HEK293 (cell line): ENCODE measurements at regions not wholly inside any gene's neighbourhood (a gene's known extent, or its start where the extent isn't known, plus 50 kb on each side); places are given as distances from the start of the nearest gene placed in this dataset.

Source experiments
- CTCF ChIA-PET: fragments of 350-600 bp; formaldehyde crosslinking; extraction: SDS; loops from one replicate; lab custom pipeline; 2021; ENCODE audit warnings: antibody characterized with exemption; lab: Yijun Ruan, JAX
- POLR2A ChIA-PET: fragments of 300-600 bp; formaldehyde crosslinking; extraction: SDS; loops from one replicate; lab custom pipeline; 2020; ENCODE audit warnings: antibody characterized with exemption, inconsistent platforms; lab: Yijun Ruan, JAX
- H3K27ac ChIP-seq: fragments of 200-500 bp; sonication (Bioruptor generic); 2 replicates; pipeline ENCODE4 v1.5.1; 2014; ENCODE audit warnings: low read depth, low read length, control low read depth, inconsistent platforms; ENCODE audit errors: extremely low read depth
- H3K36me3 ChIP-seq, 2 experiments: fragments of 200-500 bp in 1 of 2; sonication (Bioruptor generic) in 1 of 2; 1 replicate in 1 of 2; 2 replicates in 1 of 2; pipeline ENCODE4 v1.5.1; 2014 to 2017; ENCODE audit warnings: inconsistent platforms in 2 of 2, low read length in 2 of 2; ENCODE audit not compliant: control insufficient read depth in 2 of 2, insufficient read depth in 1 of 2
- H3K4me1 ChIP-seq: fragments of 200-500 bp; sonication (Bioruptor generic); 2 replicates; pipeline ENCODE4 v1.5.1; 2014; ENCODE audit warnings: mild to moderate bottlenecking, low read length, inconsistent platforms; ENCODE audit not compliant: control insufficient read depth, insufficient read depth
- H3K4me3 ChIP-seq: 2 replicates; pipeline ENCODE4 v1.5.1; 2011; ENCODE audit warnings: low read depth, mild to moderate bottlenecking, control low read depth, low read length, moderate library complexity
- H3K9me3 ChIP-seq: fragments of 200-500 bp; sonication (Bioruptor generic); 2 replicates; pipeline ENCODE4 v1.5.1; 2014; ENCODE audit warnings: low read depth, low read length, inconsistent platforms; ENCODE audit not compliant: control insufficient read depth, insufficient read depth
- KLF16 ChIP-seq: fragments of 450-650 bp; formaldehyde crosslinking; IDR thresholded peaks from 2 replicates; pipeline ENCODE4 v1.5.1; 2017; ENCODE audit warnings: missing biosample characterization, missing genetic modification characterization
- REPIN1 ChIP-seq: fragments of 450-650 bp; formaldehyde crosslinking; IDR thresholded peaks from 2 replicates; pipeline ENCODE4 v1.5.1; 2017; ENCODE audit warnings: missing biosample characterization, missing genetic modification characterization, low read depth
- SCRT2 ChIP-seq: fragments of 450-650 bp; formaldehyde crosslinking; IDR thresholded peaks from 2 replicates; pipeline ENCODE4 v1.5.1; 2016; ENCODE audit warnings: missing biosample characterization, missing genetic modification characterization
- ZFP69B ChIP-seq: fragments of 450-650 bp; formaldehyde crosslinking; IDR thresholded peaks from 2 replicates; pipeline ENCODE4 v1.5.1; 2016; ENCODE audit warnings: missing biosample characterization, missing genetic modification characterization
- ZNF112 ChIP-seq: fragments of 450-650 bp; formaldehyde crosslinking; IDR thresholded peaks from 2 replicates; pipeline ENCODE4 v1.5.0; 2017; ENCODE audit warnings: missing biosample characterization, missing genetic modification characterization
- ZNF155 ChIP-seq: fragments of 450-650 bp; formaldehyde crosslinking; IDR thresholded peaks from 2 replicates; pipeline ENCODE4 v1.5.1; 2016; ENCODE audit warnings: missing biosample characterization, missing genetic modification characterization
- ZNF2 ChIP-seq: fragments of 450-650 bp; formaldehyde crosslinking; IDR thresholded peaks from 2 replicates; pipeline ENCODE4 v1.5.1; 2016; ENCODE audit warnings: missing biosample characterization, missing genetic modification characterization
- ZNF214 ChIP-seq: fragments of 450-650 bp; formaldehyde crosslinking; IDR thresholded peaks from 2 replicates; pipeline ENCODE4 v1.5.1; 2017; ENCODE audit warnings: missing biosample characterization, mild to moderate bottlenecking, missing genetic modification characterization, borderline replicate concordance
- ZNF239 ChIP-seq: fragments of 450-650 bp; formaldehyde crosslinking; IDR thresholded peaks from 2 replicates; pipeline ENCODE4 v1.5.1; 2016; ENCODE audit warnings: missing biosample characterization, missing genetic modification characterization
- ZNF350 ChIP-seq: fragments of 450-650 bp; formaldehyde crosslinking; IDR thresholded peaks from 2 replicates; pipeline ENCODE4 v1.5.0; 2017; ENCODE audit warnings: missing biosample characterization, mild to moderate bottlenecking, missing genetic modification characterization
- ZNF585B ChIP-seq: fragments of 450-650 bp; formaldehyde crosslinking; IDR thresholded peaks from 2 replicates; pipeline ENCODE4 v1.5.1; 2016; ENCODE audit warnings: missing biosample characterization, missing genetic modification characterization
- ZNF639 ChIP-seq: fragments of 450-650 bp; formaldehyde crosslinking; IDR thresholded peaks from 2 replicates; pipeline ENCODE4 v1.5.1; 2016; ENCODE audit warnings: missing biosample characterization, missing genetic modification characterization
- ZNF654 ChIP-seq: fragments of 450-650 bp; formaldehyde crosslinking; IDR thresholded peaks from 2 replicates; pipeline ENCODE4 v1.5.1; 2016; ENCODE audit warnings: low read depth, missing biosample characterization, missing genetic modification characterization
- ZNF677 ChIP-seq: fragments of 450-650 bp; IDR thresholded peaks from 2 replicates; pipeline ENCODE4 v1.5.0; 2018; ENCODE audit warnings: missing biosample characterization, mild to moderate bottlenecking, missing genetic modification characterization, moderate library complexity
- ZNF701 ChIP-seq: fragments of 450-650 bp; formaldehyde crosslinking; IDR thresholded peaks from 2 replicates; pipeline ENCODE4 v1.5.1; 2016; ENCODE audit warnings: missing biosample characterization, missing genetic modification characterization
- ZNF768 ChIP-seq: fragments of 450-650 bp; formaldehyde crosslinking; IDR thresholded peaks from 2 replicates; pipeline ENCODE4 v1.5.1; 2018; ENCODE audit warnings: missing biosample characterization, mild to moderate bottlenecking, missing genetic modification characterization
- ZNF776 ChIP-seq: fragments of 450-650 bp; formaldehyde crosslinking; IDR thresholded peaks from 2 replicates; pipeline ENCODE4 v1.5.0; 2017; ENCODE audit warnings: missing biosample characterization, missing genetic modification characterization, borderline replicate concordance
- ZSCAN16 ChIP-seq: fragments of 450-650 bp; formaldehyde crosslinking; IDR thresholded peaks from 2 replicates; pipeline ENCODE4 v1.5.1; 2016; ENCODE audit warnings: missing biosample characterization, missing genetic modification characterization
- ZSCAN23 ChIP-seq: fragments of 450-650 bp; formaldehyde crosslinking; IDR thresholded peaks from 2 replicates; pipeline ENCODE4 v1.5.1; 2016; ENCODE audit warnings: missing biosample characterization, missing genetic modification characterization
- TF ChIP-seq, protein P1 (sequence below): fragments of 450-650 bp; formaldehyde crosslinking; IDR thresholded peaks from 2 replicates; pipeline ENCODE4 v1.5.1; 2016; ENCODE audit warnings: missing biosample characterization, missing genetic modification characterization, borderline replicate concordance
- TF ChIP-seq, protein P2 (sequence below): fragments of 450-650 bp; formaldehyde crosslinking; IDR thresholded peaks from 2 replicates; pipeline ENCODE4 v1.5.1; 2016; ENCODE audit warnings: missing biosample characterization, missing genetic modification characterization
- TF ChIP-seq, protein P3 (sequence below): fragments of 450-650 bp; formaldehyde crosslinking; IDR thresholded peaks from 2 replicates; pipeline ENCODE4 v1.5.1; 2016; ENCODE audit warnings: missing biosample characterization, missing genetic modification characterization
- TF ChIP-seq, protein P4 (sequence below): fragments of 450-650 bp; formaldehyde crosslinking; IDR thresholded peaks from 2 replicates; pipeline ENCODE4 v1.5.1; 2016; ENCODE audit warnings: missing biosample characterization, missing genetic modification characterization

GRCh38 chr6:98092331-98092730, 742.0 kb upstream of the POU3F2 start (continued):
- no peak for TF ChIP-seq ZNF155 (tag by site-specific recombination)
- TF ChIP-seq, protein P1, sequence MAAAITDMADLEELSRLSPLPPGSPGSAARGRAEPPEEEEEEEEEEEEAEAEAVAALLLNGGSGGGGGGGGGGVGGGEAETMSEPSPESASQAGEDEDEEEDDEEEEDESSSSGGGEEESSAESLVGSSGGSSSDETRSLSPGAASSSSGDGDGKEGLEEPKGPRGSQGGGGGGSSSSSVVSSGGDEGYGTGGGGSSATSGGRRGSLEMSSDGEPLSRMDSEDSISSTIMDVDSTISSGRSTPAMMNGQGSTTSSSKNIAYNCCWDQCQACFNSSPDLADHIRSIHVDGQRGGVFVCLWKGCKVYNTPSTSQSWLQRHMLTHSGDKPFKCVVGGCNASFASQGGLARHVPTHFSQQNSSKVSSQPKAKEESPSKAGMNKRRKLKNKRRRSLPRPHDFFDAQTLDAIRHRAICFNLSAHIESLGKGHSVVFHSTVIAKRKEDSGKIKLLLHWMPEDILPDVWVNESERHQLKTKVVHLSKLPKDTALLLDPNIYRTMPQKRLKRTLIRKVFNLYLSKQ (tag by site-specific recombination), result no peak
- TF ChIP-seq ZNF585B (tag by site-specific recombination), result no peak
- no peak for TF ChIP-seq ZNF214 (tag by site-specific recombination)
- TF ChIP-seq ZSCAN16 (tag by site-specific recombination), result no peak
- no peak for TF ChIP-seq ZNF112
- no peak for TF ChIP-seq KLF16 (tag by site-specific recombination)
- no peak for TF ChIP-seq ZNF350 (tag by site-specific recombination)

DNA sequence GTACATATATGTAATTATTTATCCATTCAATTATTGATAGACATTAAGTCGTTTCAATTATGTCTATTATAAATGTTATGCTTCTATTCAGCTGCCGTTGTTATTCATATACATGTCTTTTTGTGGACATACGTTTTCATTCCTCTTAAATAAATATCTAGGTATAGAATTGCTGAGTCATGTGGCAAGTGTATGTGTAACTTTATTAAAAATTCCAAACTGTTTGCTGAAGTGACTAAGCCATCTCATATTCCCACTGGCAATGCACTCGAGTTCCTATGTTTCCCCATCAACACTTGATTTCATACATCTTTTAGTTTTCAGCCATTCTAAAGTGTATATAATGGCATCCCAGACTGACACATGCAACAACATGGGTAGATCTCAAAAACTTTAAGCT, 739.7 kb upstream of the POU3F2 start:
- Histone ChIP-seq H3K27ac (no peak overlapping the region), H3K4me1 (no peaks in the 10 kb centered on the region), H3K36me3 (no peaks in the 10 kb centered on the region), H3K4me3 (no peak overlapping the region), H3K9me3 (no peaks in the 10 kb centered on the region)
- ChIA-PET POLR2A (no interaction called here), CTCF (no interaction called here)
- TF ChIP-seq ZNF677 (tag by site-specific recombination) (no peak), ZSCAN23 (tag by site-specific recombination) (no peak), ZNF239 (tag by site-specific recombination) (no peak), ZNF639 (tag by site-specific recombination) (no peak), ZNF701 (tag by site-specific recombination) (no peak), ZNF2 (no peak)

GRCh38 chr6:98107801-98108200, 726.6 kb upstream of the POU3F2 start:
- Histone ChIP-seq H3K4me1 (no peaks in the 10 kb centered on the region), H3K36me3 (no peaks in the 10 kb centered on the region), H3K27ac (no peak overlapping the region), H3K9me3 (no peaks in the 10 kb centered on the region), H3K4me3 (no peak overlapping the region)
- POLR2A ChIA-PET, result no interaction called here
- CTCF ChIA-PET, result interaction anchor here (0.7 kb wide), 1 partner anchor 936 kb away, joined by 5 read pairs; no protein-coding TSS in a partner anchor
- TF ChIP-seq ZNF654 (tag by site-specific recombination) (no peak), ZFP69B (tag by site-specific recombination) (no peak), REPIN1 (tag by site-specific recombination) (no peak), ZNF776 (tag by site-specific recombination) (no peak), SCRT2 (no peak), ZNF768 (tag by site-specific recombination) (no peak)
- TF ChIP-seq, protein P2, sequence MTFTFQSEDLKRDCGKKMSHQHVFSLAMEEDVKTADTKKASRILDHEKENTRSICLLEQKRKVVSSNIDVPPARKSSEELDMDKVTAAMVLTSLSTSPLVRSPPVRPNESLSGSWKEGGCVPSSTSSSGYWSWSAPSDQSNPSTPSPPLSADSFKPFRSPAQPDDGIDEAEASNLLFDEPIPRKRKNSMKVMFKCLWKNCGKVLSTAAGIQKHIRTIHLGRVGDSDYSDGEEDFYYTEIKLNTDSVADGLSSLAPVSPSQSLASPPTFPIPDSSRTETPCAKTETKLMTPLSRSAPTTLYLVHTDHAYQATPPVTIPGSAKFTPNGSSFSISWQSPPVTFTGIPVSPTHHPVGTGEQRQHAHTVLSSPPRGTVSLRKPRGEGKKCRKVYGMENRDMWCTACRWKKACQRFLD (tag by site-specific recombination), result no peak
- TF ChIP-seq, protein P3, sequence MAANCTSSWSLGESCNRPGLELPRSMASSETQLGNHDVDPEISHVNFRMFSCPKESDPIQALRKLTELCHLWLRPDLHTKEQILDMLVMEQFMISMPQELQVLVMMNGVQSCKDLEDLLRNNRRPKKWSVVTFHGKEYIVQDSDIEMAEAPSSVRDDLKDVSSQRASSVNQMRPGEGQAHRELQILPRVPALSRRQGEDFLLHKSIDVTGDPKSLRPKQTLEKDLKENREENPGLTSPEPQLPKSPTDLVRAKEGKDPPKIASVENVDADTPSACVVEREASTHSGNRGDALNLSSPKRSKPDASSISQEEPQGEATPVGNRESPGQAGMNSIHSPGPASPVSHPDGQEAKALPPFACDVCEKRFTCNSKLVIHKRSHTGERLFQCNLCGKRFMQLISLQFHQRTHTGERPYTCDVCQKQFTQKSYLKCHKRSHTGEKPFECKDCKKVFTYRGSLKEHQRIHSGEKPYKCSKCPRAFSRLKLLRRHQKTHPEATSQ (tag by site-specific recombination), result no peak
- TF ChIP-seq, protein P4, sequence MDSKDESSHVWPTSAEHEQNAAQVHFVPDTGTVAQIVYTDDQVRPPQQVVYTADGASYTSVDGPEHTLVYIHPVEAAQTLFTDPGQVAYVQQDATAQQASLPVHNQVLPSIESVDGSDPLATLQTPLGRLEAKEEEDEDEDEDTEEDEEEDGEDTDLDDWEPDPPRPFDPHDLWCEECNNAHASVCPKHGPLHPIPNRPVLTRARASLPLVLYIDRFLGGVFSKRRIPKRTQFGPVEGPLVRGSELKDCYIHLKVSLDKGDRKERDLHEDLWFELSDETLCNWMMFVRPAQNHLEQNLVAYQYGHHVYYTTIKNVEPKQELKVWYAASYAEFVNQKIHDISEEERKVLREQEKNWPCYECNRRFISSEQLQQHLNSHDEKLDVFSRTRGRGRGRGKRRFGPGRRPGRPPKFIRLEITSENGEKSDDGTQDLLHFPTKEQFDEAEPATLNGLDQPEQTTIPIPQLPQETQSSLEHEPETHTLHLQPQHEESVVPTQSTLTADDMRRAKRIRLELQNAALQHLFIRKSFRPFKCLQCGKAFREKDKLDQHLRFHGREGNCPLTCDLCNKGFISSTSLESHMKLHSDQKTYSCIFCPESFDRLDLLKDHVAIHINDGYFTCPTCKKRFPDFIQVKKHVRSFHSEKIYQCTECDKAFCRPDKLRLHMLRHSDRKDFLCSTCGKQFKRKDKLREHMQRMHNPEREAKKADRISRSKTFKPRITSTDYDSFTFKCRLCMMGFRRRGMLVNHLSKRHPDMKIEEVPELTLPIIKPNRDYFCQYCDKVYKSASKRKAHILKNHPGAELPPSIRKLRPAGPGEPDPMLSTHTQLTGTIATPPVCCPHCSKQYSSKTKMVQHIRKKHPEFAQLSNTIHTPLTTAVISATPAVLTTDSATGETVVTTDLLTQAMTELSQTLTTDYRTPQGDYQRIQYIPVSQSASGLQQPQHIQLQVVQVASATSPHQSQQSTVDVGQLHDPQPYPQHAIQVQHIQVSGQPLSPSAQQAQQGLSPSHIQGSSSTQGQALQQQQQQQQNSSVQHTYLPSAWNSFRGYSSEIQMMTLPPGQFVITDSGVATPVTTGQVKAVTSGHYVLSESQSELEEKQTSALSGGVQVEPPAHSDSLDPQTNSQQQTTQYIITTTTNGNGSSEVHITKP (tag by site-specific recombination), result no peak
